ENCODE measurements at regions not wholly inside any gene's neighbourhood (a gene's known extent, or its start where the extent isn't known, plus 50 kb on each side); places are given as distances from the start of the nearest gene placed in this dataset.

DNA sequence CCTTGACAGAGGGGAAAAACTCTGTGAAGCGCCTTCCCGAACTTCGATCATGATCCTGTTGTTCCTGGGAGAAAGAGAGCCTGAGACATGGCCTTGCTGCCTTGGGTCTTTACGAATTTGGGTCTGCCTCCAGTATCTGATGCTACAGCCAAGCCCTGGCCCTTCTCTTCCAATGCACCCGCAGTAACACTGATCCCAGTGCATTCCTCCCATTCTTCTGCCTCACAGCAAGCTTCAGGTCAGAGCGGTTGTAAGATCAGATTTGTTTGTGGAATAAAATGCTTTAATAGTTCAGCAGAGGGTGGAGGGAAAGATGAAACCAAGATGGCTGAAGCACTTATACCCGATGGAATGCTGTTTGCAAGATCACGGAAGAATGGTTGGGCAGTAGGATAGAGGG lies 196.7 kb upstream of the SIX2 start:
- no peak overlapping the region for H3K4me3 ChIP-seq (ENCODE audit: low read length)
- no peaks in the 10 kb centered on the region for H3K9me3 ChIP-seq (ENCODE audit: low read length)
- H3F3A ChIP-seq (ENCODE audit: insufficient read depth, low read length, poor library complexity, severe bottlenecking), result no peaks in the 10 kb centered on the region
- no peaks in the 10 kb centered on the region for H4K20me1 ChIP-seq (ENCODE audit: insufficient read depth)
- H2AFZ ChIP-seq (ENCODE audit: low read depth, low read length), result no peak overlapping the region
- no peaks in the 10 kb centered on the region for H3K36me3 ChIP-seq (ENCODE audit: insufficient read depth, low read length)
- no peak overlapping the region for H3K27ac ChIP-seq (ENCODE audit: low read length)
- no peaks in the 10 kb centered on the region for H3K79me2 ChIP-seq (replicated peaks; ENCODE audit: insufficient read depth, low read length)
- no peaks in the 10 kb centered on the region for H3K27me3 ChIP-seq (ENCODE audit: insufficient read depth, low read depth, low read length)
- TF ChIP-seq SMC3 (conservative IDR thresholded peaks at IDR 0.05; ENCODE audit: poor library complexity), result no peak
- TF ChIP-seq, protein P1, sequence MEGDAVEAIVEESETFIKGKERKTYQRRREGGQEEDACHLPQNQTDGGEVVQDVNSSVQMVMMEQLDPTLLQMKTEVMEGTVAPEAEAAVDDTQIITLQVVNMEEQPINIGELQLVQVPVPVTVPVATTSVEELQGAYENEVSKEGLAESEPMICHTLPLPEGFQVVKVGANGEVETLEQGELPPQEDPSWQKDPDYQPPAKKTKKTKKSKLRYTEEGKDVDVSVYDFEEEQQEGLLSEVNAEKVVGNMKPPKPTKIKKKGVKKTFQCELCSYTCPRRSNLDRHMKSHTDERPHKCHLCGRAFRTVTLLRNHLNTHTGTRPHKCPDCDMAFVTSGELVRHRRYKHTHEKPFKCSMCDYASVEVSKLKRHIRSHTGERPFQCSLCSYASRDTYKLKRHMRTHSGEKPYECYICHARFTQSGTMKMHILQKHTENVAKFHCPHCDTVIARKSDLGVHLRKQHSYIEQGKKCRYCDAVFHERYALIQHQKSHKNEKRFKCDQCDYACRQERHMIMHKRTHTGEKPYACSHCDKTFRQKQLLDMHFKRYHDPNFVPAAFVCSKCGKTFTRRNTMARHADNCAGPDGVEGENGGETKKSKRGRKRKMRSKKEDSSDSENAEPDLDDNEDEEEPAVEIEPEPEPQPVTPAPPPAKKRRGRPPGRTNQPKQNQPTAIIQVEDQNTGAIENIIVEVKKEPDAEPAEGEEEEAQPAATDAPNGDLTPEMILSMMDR (IDR thresholded peaks at IDR 0.05; ENCODE audit: poor library complexity, severe bottlenecking), result no peak
- TF ChIP-seq MXI1 (conservative IDR thresholded peaks at IDR 0.05; ENCODE audit: poor library complexity, severe bottlenecking), result no peak
- no peak for TF ChIP-seq TAF1 (IDR thresholded peaks at IDR 0.05; ENCODE audit: low read depth)
- no peak for TF ChIP-seq POLR2AphosphoS5 (IDR thresholded peaks at IDR 0.05)
- H3K9me2 ChIP-seq (ENCODE audit: insufficient read depth, low read length), result no peaks in the 10 kb centered on the region
- no peak overlapping the region for H3K4me2 ChIP-seq (ENCODE audit: low read length)
- H3K9ac ChIP-seq (ENCODE audit: low read length), result no peak overlapping the region

DNA sequence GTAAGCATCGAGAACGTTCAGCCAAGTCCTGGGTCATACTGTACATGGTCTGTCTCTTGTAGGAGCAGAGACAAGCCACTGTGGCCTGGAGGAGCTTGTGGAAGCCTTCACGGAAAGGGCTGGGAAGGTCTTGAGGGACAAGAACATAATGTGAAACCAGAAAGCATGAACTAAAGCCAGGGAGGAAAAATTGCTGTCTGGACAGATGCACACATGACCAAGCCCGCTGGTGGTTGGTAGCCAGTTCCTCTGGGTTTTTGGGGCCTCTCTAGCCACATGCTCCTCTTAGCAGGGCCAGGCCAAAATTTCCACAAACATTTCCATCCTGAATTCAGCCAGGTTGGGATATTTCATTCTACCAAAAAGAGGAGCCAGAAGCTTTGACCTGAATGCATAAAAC lies 196.2 kb upstream of the SIX2 start:
- no peak overlapping the region for H2AFZ ChIP-seq (ENCODE audit: low read depth, low read length)

DNA sequence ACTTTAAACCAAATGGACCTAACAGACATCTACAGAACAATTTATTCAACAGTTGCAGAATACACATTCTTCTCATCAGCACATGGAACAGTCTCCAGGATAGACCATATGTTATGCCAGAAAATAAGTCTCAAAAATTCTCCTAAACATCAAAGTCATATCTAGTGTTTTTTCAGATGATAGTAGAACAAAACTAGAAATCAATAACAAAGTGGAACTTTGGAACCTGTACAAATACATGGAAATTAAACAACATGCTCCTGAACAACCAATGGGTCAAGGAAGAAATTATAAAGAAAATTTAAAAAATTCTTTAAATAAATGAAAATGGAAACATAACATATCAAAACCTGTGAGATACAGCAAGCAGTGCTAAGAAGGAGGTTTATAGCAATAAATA lies 194.1 kb upstream of the SIX2 start:
- Histone ChIP-seq H3K36me3 (ENCODE audit: insufficient read depth, low read length) (no peaks in the 10 kb centered on the region), H3K4me2 (ENCODE audit: low read length) (no peak overlapping the region), H3K9me3 (ENCODE audit: low read length) (no peaks in the 10 kb centered on the region), H3K27ac (ENCODE audit: low read length) (no peak overlapping the region), H3F3A (ENCODE audit: insufficient read depth, low read length, poor library complexity, severe bottlenecking) (no peaks in the 10 kb centered on the region), H3K79me2 (replicated peaks; ENCODE audit: insufficient read depth, low read length) (no peaks in the 10 kb centered on the region), H4K20me1 (ENCODE audit: insufficient read depth) (no peaks in the 10 kb centered on the region), H3K4me3 (ENCODE audit: low read length) (no peak overlapping the region), H2AFZ (ENCODE audit: low read depth, low read length) (no peak overlapping the region), H3K27me3 (ENCODE audit: insufficient read depth, low read depth, low read length) (no peaks in the 10 kb centered on the region), H3K9me2 (ENCODE audit: insufficient read depth, low read length) (no peaks in the 10 kb centered on the region), H3K9ac (ENCODE audit: low read length) (no peak overlapping the region)
- TF ChIP-seq, protein P2, sequence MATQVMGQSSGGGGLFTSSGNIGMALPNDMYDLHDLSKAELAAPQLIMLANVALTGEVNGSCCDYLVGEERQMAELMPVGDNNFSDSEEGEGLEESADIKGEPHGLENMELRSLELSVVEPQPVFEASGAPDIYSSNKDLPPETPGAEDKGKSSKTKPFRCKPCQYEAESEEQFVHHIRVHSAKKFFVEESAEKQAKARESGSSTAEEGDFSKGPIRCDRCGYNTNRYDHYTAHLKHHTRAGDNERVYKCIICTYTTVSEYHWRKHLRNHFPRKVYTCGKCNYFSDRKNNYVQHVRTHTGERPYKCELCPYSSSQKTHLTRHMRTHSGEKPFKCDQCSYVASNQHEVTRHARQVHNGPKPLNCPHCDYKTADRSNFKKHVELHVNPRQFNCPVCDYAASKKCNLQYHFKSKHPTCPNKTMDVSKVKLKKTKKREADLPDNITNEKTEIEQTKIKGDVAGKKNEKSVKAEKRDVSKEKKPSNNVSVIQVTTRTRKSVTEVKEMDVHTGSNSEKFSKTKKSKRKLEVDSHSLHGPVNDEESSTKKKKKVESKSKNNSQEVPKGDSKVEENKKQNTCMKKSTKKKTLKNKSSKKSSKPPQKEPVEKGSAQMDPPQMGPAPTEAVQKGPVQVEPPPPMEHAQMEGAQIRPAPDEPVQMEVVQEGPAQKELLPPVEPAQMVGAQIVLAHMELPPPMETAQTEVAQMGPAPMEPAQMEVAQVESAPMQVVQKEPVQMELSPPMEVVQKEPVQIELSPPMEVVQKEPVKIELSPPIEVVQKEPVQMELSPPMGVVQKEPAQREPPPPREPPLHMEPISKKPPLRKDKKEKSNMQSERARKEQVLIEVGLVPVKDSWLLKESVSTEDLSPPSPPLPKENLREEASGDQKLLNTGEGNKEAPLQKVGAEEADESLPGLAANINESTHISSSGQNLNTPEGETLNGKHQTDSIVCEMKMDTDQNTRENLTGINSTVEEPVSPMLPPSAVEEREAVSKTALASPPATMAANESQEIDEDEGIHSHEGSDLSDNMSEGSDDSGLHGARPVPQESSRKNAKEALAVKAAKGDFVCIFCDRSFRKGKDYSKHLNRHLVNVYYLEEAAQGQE (IDR thresholded peaks at IDR 0.05; ENCODE audit: borderline replicate concordance), result no peak
- TF ChIP-seq TAF1 (IDR thresholded peaks at IDR 0.05; ENCODE audit: low read depth) (no peak), RAD21 (conservative IDR thresholded peaks at IDR 0.05) (no peak), EZH2 (IDR thresholded peaks at IDR 0.05; ENCODE audit: borderline replicate concordance, insufficient read depth, low read length, poor library complexity, severe bottlenecking) (no peak), MXI1 (conservative IDR thresholded peaks at IDR 0.05; ENCODE audit: poor library complexity, severe bottlenecking) (no peak), SMC3 (conservative IDR thresholded peaks at IDR 0.05; ENCODE audit: poor library complexity) (no peak), EP300 (conservative IDR thresholded peaks at IDR 0.05; ENCODE audit: poor library complexity, severe bottlenecking) (no peak), POLR2AphosphoS5 (IDR thresholded peaks at IDR 0.05) (no peak)
- TF ChIP-seq, protein P1 (IDR thresholded peaks at IDR 0.05; ENCODE audit: poor library complexity, severe bottlenecking), result no peak

More for the DNA sequence above, 196.2 kb upstream of the SIX2 start:
- H3K79me2 ChIP-seq (replicated peaks; ENCODE audit: insufficient read depth, low read length), result no peaks in the 10 kb centered on the region
- no peaks in the 10 kb centered on the region for H3K9me3 ChIP-seq (ENCODE audit: low read length)
- H3K4me2 ChIP-seq (ENCODE audit: low read length), result no peak overlapping the region
- H4K20me1 ChIP-seq (ENCODE audit: insufficient read depth), result no peaks in the 10 kb centered on the region
- H3K36me3 ChIP-seq (ENCODE audit: insufficient read depth, low read length), result no peaks in the 10 kb centered on the region
- no peaks in the 10 kb centered on the region for H3F3A ChIP-seq (ENCODE audit: insufficient read depth, low read length, poor library complexity, severe bottlenecking)
- no peaks in the 10 kb centered on the region for H3K9me2 ChIP-seq (ENCODE audit: insufficient read depth, low read length)
- no peak overlapping the region for H3K9ac ChIP-seq (ENCODE audit: low read length)
- no peak for TF ChIP-seq RAD21 (conservative IDR thresholded peaks at IDR 0.05)
- TF ChIP-seq MXI1 (conservative IDR thresholded peaks at IDR 0.05; ENCODE audit: poor library complexity, severe bottlenecking), result no peak
- no peak for TF ChIP-seq SMC3 (conservative IDR thresholded peaks at IDR 0.05; ENCODE audit: poor library complexity)
- H3K27ac ChIP-seq (ENCODE audit: low read length), result no peak overlapping the region
- no peak overlapping the region for H3K4me3 ChIP-seq (ENCODE audit: low read length)
- no peaks in the 10 kb centered on the region for H3K27me3 ChIP-seq (ENCODE audit: insufficient read depth, low read depth, low read length)
